ENCODE measurements at regions not wholly inside any gene's neighbourhood (a gene's known extent, or its start where the extent isn't known, plus 50 kb on each side); places are given as distances from the start of the nearest gene placed in this dataset.

DNA sequence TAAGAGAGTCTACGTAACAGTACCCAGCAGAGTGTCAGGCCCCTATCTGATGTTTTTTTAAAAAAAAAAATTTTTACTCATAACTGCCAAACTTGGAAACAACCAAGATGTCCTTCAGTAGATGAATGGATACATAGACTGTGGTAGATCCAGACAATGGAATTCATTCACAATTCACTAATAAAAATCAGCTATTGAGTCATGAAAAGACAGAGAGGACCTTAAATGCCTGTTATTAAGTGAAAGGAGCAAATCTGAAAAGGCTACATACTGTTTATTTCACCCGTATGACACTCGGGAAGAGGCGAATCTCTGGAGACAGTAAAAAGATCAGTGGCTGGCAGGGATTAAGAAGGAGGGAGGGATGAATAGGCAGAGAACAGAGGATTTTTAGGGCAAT, 541.4 kb upstream of the TENM4 start:
- TF ChIP-seq POLR2A (IDR thresholded peaks at IDR 0.05; ENCODE audit: low read depth, low read length) (no peak), TAF1 (IDR thresholded peaks at IDR 0.05; ENCODE audit: borderline replicate concordance, low read depth, low read length) (no peak)

All from GM12892 (cell line).